HS-27A (cell line): ENCODE measurements at regions not wholly inside any gene's neighbourhood (a gene's known extent, or its start where the extent isn't known, plus 50 kb on each side); places are given as distances from the start of the nearest gene placed in this dataset.

Source experiments
- DNase-seq: peaks from one replicate; pipeline ENCODE4 v3.0.0-alpha.2; 2012; ENCODE audit warnings: low read depth, missing footprints

DNA sequence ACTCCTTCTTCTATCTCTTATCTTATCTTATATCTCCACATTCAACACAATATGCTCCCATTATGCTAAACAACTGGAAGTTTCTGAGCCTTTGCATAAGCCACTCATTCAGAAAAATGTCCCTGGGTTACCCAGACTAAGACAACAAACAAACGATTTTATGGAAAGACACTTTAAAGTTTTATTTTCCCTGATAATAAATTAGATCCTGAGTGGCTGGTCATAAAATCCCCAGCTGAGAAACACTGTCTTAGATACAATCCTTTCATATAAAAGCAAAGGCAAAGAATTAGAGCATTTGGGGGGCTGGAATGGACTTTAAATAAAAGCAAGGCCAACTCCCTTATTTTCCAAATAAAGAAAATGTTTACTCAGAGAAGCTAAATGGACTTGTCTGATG is 322.3 kb downstream of the GBE1 start:
- no peak for DNase-seq

DNA sequence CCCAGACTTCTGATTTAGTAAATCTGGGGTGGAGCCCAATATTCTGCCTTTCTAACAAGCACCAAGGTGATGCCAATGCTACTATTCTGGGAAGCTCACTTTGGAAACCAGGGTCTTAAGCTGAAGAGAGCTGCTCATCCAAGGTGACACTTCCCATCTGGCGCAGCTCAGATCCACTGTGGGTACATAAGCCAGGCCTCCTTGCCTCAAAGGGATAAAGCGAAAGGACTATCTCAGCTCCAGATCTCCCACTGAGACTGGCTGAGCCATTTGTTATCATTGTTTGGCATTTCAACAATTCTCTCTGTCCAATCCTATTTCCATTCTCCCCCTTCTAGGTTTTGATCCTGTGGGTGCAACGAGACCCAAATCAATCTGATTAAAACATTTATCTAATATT is 323.8 kb downstream of the GBE1 start:
- no peak for DNase-seq

DNA sequence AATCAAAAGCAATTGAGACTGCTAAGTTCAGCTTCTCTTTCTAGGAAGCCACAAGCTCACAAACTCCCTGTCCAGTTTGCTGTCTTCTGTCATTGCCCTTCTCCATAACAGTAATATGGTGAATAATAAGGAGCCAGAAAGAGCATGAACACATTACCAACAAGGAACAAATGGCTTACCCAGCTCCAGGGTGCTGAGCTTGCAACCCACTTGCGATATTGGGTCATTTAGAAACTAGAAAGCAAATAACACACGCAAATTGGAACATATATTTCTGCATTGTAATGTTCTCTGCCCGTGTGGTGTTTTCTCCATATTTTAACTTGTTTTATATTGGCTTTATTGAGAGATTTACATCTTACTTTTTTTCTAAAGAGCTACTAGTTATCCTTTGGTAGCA is 325.3 kb downstream of the GBE1 start:
- no peak for DNase-seq

DNA sequence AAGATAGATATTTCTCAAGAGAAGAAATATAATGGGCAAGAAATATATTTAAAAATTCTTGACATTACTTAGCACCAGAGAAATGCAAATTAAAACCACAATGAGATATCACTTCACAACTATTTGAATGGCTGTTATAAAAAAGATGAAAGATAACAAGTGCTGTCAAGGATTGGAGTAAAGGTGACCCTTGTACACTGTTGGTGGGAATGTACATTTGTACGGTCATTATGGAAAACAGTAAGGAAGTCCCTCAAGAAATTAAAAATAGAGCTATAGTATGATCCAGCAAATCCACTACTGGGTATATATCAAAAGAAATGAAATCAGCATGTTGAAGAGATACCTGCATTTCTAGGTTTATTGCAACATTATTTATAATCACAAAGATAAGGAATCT is 326.4 kb downstream of the GBE1 start:
- no peak for DNase-seq

DNA sequence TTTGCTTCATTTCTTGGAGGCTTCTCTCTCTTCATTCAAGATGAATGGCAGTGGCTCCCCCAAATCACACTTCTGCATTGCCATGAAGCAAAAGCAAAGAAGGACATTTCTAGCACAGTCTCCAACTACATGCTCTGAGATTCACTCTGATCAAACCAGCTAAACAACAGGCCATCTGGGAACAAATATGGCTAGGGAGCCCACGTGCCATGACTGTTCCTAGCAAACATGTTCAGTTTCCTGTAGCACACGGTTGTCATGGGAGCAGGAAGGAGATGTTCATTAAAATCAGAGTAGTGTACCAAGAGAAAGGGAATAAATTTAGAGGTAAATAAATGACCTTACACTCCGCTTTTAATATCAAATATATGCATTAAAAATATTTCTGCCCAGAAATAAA is 327.3 kb downstream of the GBE1 start:
- DNase-seq, result no peak

DNA sequence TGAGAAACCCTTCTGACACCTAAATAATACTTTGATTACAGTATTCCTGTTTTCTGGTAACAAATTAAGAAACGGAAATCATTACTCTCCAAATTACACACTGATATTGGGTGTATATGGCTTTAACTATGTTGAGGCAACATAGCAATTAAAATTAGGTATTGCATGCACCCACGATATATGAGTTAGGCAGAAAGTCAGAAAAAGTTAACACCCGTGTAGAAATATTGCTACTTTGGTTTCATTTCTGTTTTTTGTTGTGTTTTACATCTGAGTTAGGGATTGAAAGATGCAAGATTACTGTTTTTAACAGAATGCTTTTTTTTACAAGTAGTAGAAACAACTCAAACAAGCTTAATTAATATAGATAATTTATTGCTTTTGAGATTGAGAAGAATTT is 327.8 kb downstream of the GBE1 start:
- no peak for DNase-seq

DNA sequence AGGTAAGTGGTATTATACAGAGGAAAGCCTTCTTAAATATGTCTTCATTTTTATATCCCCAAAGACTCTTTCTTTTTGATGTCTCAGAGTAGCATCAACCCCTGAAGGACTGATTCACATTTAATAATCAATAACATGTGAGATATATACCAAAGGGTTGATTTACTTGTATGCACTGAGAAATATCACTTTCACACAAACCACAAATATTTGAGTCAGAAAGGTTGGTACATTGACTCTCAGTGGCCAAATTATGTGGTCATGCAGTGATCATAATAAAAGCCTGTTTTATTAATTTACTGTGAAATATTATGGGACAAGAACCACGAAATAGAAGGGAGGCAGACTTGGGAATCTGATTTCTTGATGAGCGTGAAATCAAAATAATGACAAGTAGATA is 329.0 kb downstream of the GBE1 start:
- DNase-seq, result no peak

DNA sequence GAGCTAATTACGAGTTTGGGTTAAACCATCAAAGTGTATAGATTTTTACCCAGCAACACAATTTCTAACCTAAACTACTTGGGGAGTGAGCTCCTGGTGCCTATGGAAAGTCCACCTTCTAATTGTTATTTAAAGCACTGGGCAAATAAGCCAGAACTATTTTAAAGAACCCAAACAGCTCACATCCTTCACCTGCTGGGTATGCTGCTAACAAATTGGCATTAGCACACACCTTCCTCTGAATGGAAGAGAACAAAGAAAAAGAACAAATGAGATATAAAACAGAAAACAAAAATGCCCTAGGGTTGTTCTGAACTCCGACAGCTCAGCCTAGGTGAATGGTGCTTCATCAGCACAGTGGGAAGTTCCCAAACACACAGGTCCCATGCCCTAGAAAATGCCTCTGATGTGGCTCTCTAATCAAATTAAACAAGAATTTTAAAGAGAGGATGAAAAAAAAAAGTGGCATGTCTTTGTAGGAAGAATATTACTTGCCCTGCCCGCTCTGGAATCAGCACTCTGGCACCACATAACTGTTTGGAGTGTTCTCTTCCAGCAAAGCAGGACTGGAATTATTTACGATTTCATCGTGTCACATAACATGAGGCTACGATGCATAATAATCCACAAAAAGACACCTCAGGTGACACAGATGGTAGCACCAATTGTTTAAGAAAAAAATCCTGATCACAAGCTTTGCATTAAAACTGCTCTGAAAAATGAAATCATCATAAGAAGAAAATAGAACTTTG is 334.4 kb downstream of the GBE1 start:
- no peak for DNase-seq

DNA sequence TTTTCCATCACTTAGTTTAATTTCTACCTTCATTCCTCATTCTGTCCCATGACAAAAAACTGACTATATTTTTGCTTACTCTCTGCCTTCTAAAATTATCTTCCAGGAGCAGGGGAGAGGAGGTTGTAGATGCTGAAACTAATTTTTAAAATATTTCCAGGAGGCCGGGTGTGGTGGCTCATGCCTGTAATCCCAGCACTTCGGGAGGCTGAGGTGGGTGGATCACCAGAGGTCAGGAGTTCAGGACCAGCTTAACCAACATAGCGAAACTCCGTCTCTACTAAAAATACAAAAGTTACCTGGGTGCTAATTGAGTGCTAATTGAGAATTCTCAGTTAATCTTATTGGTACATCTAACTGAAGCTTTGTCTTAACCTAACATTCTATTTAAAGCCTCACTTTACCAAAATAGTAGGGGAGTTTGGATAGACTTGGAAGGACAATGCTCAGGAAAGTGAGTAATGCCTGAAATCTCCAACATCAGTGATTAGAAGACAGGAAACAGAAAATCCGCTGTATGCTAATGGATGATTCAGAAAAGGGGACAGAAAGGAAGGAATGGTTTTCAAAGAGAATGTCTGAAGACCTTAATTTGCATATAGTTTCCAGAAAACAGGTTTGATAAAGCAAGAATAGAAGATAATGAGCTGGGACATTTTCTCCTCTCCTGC is 336.1 kb downstream of the GBE1 start:
- DNase-seq, result no peak

DNA sequence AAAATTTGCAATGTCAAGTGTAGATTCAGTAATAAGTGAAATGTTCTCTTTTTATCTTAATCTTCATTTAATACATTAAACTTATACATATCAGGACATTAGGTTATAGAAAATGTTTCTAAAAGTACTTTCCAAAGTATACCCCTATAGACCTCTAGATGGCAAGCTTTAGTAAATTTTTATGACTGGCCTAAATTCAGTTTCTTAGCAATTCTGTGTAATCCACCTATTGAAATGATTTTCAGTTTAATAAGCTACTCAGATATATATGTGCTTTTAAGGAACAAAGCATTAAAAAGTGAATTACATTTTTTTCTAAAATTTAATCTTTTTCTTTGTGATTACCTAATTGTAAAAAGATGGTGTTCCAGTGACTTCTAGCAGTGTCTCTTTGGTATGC is 342.2 kb downstream of the GBE1 start:
- DNase-seq, result no peak

DNA sequence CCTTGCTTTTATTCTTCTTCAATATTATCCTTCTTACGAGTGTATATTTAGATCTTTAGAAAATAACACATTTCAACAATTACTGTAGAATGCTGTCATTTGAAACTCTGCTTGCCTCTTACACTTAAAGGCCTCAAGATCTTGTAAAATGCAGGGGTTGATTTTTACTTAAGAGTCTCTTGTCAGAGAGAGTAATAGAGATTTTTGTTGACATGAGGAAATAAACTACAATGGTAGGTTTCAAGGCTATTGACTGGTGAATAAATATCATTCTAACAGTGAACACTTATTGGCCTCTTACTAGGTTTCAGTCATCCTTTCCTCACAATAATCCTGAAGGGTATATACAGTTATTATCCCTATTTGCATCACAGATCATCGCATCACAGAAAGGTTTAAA is 344.6 kb downstream of the GBE1 start:
- DNase-seq, result no peak

DNA sequence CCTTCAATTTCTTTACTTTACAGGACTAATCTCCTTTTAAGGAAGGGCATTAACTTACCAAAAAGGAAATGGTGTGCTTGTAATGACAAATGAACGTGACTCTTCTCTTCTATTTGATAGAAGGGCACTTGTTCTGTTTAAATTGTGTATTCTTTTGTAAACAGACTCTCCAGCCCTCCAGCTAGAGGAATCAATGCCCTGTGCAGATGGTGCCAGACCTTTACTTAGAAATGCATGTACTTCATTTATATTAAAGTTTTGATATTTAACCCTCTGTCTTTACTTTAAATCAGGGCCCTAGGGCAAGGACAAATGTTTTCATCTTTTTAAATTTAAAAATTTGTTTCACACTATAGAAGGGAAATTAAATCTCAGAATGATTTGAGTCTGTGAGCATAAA is 355.1 kb downstream of the GBE1 start:
- no peak for DNase-seq

DNA sequence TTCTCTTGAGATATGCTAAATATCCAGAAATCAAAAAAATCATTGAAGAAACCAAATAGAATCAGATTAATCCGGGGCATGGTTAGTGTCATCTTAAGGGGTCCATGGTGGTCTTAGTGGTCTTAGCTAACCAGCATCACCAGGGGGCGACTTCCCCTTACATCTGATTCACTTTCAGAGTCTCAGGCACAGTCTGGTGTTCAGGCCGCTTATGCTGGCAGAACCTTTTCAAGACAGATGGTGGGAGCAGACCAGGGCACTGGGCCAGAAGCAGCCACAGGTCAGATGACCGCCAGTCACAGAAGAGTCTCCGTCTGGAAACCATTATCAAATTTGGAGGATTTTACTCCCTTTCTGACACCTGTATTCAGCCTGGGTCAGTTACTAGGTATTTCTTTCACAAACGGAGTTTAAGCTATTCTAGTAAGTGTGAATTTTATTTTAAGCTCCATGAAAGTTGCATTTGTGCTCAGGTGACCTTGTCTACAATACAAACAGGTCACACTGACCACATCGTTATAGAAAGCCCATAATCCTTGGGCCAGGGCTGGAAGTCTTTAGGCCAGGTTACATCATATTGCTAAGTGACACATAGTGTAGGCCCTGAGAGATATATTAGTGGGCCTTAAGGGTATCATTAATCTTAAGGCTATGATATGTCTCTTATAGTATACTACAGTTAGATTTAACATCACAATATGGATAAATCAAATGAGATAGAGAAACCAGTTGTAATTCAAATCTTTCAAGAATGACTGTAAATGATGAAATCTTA is 365.5 kb downstream of the GBE1 start:
- no peak for DNase-seq

DNA sequence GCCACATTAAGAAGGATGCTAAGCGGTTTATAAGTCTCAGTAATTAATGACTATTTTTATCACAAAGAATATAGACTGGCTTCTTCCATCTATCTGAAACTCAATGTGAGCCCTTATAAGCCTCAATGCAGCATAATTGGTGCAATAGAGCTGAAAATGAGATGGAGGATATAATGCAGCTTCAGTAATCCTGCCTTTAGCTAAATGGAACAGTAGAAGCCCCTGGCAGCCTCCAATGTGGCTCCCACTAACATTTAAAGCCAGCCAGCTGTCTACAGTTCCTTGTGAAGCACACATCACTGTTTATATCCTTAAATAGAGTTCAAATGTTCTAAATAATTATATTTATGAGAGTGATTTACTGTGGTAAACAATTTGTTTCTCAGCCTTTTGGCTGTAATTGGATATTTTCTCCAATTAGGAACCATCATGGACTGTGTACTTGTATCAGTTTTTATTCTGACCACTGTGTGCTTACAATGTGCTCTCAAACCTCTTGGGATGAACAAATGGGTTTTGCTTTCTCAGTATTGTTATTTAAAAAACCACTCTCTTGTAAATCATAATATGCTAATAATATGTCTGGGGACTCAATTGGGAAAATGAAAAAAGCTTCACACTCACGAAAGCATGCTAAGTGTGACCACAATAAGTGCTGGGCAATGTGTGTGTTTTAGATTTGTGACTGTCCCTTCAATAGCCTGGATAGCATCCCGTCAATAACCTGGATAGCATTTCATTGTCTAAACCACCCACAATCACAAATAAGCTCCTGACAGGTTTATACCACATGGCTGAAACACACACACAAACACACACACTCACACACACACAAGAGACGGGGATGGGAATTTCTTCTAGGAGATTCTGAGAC is 366.6 kb downstream of the GBE1 start:
- no peak for DNase-seq

DNA sequence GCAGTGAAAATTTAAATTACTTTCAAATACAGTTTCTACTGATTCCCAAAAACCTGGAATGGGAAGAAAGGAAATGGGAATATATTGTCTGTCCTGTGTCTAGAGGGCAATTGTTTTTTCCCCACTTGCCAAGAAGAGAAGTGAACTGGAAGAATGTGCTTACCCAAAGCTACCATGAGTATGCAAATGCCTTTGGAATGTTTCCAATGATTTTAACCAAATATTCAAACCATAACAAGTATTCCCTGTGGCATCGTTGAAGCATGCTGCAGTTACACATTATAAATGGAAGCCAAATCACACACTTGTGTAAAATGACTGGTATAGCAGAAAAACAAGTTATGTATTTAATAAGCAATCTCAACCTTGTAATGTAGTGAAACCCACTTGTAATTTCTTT is 368.2 kb downstream of the GBE1 start:
- DNase-seq, result no peak

DNA sequence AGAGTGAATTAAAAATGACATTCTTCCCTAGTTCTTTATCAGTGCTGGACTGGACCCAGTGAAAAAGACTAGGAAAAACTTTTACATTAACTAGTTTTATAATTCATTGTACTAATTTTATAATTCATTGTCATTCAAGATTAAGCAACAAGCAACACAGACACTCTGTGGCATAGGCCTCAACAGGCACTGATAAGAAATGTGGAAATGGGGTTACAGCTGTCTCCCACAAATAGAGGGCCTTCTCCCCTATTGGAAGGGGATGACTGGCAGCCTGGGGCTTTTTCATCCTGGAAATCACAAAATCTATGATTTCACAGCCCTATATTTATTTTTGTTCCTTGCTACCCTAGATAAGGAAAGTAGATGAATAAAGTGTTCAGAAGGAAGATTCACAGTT is 370.6 kb downstream of the GBE1 start:
- DNase-seq, result no peak

DNA sequence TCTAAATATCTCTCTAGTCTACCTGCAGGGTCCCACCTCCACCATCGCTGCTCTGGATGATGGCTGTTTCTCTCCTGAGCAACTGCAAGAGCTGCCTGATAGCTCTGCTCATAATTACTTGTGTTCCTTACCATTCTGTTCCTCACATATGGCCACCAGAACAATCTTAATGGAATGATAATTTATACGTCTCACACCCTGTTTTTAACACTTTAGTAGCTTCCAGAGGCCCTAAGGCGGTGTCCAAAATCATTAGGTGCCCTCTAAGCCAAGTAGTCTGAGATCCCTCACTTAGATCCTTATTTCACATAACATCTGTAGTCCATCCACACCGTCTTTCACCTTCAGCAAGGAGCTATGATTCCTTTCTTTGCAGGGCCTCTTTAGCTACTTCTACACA is 373.3 kb downstream of the GBE1 start:
- DNase-seq, result no peak

DNA sequence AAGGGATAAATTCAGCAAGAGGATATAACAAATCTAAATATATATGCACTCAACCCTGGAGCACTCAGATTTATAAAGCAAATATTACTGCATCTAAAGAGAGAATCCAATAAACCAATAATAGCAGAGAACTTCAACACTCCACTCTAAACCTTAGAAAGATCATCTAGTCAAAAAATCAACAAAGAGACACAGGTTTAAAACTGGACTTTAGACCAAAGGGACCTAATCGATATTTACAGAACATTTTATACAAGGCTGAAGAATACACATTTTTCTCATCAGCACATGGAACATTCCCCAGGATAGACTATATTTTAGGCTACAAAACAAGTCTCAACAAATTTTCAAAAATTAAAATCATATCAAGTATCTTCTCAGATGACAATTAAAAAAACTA is 379.0 kb downstream of the GBE1 start:
- no peak for DNase-seq

DNA sequence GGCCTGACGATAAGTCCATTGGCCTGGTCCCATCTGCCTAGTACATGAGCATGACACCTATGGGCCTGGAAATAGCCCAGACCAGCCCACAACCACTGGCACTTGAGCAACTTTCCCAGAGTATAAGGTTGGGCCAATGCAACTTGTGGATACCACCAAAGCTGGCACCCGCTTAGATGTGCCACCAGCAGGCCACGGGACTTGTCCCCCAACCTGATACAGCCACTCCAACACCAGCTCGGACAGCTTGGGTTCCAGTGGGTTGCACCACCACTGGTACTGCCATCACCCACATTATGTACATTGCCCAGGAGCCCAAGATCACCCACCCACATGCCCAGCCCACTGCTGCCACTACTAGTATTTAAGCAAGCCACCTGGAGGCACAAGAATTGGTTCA is 381.2 kb downstream of the GBE1 start:
- DNase-seq, result no peak

DNA sequence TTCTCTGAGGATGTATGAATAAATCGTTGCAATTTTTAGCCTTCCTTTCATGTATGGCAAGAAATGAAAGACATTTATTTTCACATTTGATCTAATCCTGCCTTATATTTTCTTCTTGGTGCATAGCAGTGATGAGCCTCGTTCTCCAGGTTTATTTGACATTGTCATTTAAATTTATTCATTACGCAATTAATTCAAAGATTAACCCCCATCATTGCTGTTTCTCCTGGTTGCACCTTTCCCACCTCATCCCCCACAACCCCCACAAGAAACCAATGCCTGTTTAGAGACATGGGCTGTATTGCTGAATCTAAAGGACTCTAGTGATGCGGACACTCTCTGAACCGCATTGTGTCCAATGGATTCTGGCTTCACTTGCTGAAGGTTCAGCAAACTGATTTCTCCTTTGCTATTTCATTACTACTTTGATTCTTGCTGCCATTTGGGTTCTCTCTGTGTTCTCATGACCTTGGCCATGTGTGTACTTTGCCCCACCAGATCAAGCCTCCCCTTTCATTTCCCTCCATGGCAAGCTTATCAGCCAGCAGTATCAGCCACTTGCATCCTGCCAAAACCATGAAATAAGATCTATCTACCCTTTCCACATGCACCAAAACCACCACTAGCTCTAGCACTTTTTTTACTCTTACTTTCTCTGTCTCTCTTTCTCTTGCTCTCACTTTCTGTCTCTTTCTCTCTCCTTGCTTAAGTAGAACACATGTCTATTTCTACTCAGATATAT is 382.7 kb downstream of the GBE1 start:
- DNase-seq, result no peak

DNA sequence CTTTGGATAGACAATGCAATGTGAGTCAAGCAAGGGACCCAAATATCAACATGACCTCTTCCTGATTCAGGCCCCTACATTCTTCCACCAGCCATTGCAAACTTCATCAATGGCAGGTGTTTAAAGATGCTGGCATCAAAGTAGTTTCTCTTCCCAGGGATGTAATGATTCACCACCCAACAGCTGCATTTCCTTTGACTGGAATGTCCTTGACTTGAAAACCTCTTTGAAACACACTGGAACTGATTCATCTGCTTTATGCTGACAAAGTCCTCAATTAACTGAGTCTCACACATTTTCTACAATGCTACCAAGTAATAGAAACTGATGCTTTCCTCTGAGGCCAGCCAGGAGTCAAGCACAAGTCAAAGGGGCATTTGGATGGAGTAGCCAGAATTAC is 385.5 kb downstream of the GBE1 start:
- no peak for DNase-seq

DNA sequence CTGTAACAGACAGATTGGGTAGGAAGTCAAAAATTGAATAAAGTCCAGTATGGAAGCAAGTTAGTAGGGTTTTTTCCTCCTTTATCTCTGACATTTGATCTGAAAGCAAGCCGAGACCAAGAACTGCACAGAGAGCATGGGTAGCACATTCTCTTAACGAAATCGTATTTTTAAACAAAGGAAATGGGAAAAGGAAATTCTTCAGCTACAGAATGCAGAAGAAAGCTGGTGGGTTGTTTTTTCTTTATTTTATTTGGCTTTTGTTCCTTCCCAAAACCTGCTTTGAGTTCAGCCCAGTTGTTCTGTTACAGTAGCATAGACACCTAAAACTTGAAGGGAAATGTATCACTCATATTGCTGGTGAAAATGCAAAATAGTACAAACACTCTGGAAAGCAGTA is 397.0 kb downstream of the GBE1 start:
- DNase-seq, result no peak
